HG02981 (cell line): ENCODE measurements at regions not wholly inside any gene's neighbourhood (a gene's known extent, or its start where the extent isn't known, plus 50 kb on each side); places are given as distances from the start of the nearest gene placed in this dataset.

Experiments
- ATAC-seq: cut with Tn5 transposase; IDR thresholded peaks from one replicate; pipeline ENCODE4 v1.9.1; 2021; ENCODE audit warnings: mild to moderate bottlenecking, moderate library complexity; ENCODE audit not compliant: unreplicated experiment

DNA sequence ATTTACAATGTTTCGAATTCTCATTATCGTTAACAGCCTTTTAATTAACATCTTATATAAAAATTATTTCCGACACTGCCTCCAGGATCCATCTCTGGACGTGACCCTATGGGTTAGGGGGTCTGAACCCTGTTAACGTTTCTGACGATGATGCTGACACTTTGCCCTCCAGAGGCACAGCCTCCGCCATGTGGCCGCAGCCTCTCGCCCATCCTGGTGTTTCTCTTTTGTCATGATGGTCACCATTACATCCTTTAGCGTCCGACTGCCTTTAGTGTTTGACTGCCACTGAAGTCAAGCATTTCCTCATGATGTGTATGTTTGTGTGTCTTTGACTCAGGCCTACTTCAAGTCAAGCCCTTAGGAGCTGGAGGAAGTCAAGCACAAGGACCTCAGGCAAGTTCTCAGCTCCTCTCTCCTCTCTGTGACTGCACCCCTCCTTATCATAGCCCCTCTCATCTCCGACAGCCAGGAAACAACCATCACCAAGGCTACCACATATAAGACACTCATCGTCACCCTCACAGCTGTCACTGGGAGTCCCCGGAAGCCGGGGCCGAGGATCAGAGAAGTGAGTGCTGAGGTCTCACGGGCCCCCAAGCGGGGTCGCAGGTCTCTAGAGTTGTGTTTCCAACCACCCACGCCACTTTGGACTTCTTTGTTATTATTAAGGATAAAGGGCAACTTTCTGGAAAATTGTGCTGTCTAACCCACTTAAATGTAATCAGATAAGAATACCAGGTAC lies 96.1 kb upstream of the PPP2R2D start:
- no peak for ATAC-seq

- ATAC-seq = no peak
Measured at GRCh38 chr10:131805696-131806095, 95.1 kb upstream of the PPP2R2D start.

DNA sequence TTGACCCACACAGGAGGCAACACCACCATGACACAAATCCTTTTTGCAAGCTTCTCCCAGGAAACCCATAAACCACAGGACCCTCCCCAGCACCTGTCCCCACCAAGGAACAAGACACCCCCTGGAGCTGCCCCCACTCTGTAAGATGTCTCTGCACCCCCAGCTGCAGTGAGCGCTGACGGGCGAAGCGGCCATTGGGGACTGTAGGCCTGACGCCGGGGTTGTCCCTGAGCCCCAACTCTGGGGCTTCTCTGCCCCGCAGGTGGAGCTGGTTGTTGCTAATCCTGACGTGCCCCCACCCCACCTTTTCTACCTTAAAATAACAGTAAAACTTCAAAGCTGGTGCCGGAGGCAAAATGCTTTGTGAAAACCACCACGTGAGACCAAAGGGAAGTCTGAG lies 94.7 kb upstream of the PPP2R2D start:
- ATAC-seq = no peak

DNA sequence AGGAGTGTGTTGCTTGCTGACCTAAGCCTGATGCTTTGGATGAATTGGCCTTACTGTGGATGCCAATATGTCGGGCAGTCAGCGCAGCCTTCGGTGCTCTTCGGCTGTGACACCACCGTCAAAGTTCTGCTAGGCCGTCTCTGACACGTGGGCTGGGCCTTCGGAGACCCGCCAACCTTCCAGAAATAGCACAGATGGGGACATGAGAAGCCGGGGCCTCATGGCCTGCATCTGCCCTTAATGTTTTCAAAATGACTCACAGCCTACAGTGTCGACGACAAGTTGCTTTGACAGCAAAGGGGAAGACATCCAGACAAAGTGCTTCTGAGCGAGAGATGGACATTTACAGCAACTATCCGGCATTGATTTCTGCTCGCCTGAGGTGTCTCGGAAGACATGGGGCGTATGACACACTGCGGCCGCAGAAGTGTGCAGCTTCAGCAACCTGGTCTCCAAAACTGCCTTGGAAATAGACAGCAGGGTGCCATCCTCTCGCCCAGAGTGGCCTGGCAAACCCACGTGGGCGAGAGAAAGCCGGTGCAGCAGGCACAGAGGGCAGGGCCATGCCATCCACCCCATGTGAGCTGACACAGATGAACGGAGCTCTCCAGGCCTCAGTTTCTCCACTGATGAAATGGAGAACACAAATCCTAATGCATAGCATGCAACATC lies 94.0 kb upstream of the PPP2R2D start:
- ATAC-seq = no peak

DNA sequence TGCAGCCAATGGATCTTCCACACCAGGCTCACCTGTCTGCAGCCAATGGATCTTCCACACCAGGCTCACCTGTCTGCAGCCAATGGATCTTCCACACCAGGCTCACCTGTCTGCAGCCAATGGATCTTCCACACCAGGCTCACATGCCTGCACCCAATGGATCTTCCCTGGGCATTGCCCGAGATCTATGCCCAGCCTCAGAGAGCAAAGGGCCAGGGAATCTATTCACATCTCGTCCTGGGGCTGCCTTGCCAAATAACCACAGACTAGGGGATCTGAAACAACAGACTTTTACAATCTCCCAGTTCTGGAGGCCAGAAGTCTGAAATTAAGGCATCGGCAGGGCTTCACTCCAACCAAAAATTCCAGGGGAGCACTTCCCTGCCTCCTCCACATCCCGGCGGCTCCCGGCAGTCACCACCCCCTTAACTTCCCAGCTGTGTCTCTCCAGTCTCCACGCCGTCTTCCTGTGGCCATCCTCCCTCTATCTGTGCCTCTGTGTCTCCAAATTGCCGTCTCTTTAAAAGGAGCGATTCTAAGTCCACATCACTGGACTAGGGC lies 92.4 kb upstream of the PPP2R2D start:
- ATAC-seq = no peak

DNA sequence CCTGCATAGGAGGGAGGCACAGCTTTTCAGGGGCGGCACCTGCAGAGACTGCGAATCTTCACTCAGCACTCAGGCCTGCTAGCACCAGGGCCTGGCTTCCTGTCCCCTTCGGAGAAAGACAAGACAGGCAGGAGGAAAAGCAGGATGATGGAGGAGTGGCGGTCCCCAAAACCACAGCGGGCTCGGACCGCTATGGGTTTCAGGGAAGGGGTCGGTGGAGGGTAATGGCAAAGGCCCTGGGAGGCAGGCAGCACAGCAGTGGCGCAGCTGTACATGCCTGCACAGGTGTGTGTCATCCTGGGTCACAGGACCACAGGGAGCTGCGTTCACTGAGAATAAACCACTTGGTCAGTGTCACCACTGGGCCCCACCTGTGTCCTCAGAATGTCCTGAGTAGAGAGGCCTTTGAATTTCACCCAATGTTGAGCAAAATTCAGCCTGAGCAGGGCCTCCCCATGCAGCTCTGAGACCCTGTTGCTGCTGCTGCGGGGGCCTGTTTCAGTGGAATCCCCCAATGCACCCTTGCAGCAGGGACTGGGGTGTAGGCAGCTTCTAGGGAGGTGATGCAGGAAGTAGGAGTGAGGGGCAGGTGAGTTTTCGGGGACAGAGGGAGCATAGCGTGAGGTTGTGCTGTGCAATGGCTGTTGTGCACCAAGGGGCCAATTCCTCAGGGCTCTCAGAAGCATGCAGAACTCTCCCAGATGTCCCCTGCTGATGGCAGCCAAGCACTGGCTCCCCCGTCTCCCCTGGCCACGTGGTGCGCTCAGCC lies 90.6 kb upstream of the PPP2R2D start:
- ATAC-seq = no peak

GRCh38 chr10:131810805-131811629 lies 89.8 kb upstream of the PPP2R2D start:
- ATAC-seq = no peak

DNA sequence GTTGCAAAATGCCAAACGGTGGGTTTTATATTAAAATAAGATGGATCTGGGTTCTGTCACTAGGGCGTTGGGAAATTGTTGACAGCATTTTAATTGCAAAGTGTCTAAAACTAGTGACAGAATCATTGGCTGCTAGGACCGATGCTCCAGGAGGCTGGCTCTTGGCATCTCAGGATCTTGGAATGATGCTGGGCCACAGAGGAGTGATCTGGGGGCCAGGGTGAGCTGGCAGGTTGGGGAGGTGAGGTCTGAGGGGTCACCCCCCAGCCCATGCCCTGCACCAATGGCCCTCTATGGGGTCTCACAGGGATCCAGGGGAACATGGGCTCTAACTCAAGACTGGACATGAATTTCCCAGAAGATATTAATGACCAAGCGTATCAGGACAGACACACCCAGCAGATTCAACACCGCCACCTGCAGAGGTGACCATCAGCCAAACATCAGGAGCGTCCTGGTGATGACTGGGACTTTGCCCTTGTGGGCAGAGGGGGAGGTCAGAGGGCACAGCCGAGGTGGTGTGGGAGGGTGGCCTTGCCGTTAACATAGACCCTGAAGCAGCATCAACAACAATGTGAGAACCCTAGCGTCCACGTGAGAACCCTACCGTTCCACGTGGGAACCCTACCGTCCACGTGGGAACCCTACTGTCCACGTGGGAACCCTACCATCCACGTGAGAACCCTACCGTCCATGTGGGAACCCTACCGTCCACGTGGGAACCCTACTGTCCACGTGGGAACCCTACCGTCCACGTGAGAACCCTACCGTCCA lies 89.0 kb upstream of the PPP2R2D start:
- ATAC-seq = no peak

DNA sequence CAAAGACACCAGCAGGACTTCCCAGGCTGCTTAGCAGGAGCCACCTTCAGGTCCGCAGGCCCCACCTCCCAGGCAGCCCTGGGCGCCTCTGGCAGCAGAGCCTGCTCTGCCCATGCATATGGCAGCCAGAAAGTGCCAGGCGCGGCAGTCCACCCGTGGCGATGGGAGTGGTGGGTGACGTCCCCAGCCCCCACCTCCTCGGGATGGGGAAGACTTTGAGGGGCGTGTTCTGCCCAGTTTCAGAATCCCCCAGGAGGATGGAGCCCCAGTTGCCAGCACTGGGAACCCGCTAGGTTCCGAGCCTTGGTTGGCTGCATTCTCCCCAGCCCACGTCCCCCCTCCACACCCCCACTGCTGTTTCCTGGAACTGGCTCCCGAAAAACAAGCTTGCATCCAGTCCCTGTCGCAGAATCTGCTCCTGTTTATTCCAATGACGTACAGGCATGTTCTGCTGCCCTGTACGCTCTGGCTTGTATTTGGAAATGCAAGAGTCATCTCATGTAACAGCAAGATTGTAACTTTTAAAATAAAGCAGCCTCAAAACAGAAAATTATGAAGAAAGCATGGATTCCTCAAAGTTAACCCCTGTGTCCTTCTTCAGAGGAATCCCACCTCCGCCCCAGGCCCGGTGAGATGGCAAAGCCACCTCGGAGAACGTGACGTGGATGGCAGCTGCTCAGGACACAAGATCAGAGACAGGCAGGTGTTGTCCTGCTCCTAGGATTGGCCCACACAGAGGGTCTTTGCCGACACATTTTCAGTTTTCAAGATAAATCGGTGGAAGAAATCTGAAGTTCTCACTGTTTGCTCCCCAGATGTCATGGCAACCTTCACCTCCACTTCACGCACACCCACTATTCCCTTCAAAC lies 87.8 kb upstream of the PPP2R2D start:
- ATAC-seq = no peak

DNA sequence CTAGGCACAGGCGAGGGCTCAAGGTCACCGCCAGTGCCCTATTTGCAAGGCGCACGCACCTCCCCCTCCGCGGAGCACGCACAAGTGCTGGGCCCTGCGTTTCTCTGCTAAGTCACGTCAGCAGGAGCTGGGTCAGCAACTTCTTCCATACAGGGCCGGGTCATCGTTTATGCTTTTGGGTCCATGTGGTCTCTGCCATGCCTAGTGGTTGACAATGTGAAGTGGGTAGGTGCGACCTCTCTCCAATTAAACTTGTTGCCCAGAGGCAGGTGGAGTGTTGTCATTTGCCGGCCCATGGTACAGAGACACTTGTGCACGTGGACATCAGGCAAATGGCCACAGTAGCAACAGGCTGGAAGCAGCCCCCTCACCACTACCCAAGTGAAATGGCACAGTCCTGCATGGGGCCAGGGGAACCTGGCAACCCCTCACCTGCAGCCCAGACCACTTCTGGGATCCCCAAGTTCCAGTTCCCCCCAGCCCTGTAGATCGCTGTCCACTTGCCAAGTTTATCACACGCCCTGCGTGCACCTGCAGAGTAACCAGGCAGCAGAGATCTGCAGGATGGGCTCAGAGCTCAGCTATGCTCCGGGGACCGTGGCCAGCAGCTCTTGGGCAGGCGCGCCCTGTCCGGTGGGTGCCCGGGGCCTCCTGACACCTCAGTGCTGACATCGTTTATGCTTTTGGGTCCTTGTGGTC lies 86.1 kb upstream of the PPP2R2D start:
- no peak for ATAC-seq

DNA sequence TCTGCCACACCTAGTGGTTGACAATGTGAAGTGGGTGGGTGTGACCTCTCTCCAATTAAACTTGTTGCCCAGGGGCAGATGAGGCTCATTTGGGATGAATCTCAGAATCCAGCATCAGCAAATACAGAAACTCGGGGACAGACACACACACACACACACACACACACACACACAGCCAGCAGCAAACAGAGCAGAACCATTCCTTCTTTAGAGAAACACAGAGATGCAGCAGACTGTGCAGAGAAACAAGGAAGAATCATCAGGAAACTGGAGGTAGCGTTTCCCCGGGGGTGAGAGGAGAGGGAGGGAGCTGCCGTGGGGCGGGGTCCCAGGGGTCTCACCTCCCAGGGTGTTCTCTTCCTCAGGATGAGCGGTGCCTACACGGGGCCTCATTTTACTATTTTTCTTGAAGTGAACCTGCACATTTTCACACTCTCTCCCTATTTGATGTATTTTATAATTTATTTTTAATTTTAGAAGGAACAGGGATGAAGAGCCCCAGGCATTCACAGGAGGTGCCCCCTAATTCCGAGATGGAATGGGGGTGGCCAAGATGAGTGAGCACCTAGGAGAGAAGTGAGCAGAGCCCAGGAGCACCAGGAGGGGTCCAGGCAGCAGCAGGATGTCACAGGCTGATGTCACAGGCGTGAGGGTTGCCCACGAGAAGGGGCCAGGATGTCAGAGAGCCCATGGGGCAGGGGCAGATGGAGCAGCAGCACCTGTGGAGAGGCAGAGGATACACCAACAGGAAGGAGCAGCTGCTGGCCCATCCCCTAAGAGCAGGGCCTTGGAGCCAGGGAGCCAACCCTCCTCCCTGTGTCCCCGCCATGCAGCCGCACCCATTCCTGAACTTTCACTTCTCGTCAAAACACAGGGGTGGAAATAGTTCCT lies 85.3 kb upstream of the PPP2R2D start:
- no peak for ATAC-seq

DNA sequence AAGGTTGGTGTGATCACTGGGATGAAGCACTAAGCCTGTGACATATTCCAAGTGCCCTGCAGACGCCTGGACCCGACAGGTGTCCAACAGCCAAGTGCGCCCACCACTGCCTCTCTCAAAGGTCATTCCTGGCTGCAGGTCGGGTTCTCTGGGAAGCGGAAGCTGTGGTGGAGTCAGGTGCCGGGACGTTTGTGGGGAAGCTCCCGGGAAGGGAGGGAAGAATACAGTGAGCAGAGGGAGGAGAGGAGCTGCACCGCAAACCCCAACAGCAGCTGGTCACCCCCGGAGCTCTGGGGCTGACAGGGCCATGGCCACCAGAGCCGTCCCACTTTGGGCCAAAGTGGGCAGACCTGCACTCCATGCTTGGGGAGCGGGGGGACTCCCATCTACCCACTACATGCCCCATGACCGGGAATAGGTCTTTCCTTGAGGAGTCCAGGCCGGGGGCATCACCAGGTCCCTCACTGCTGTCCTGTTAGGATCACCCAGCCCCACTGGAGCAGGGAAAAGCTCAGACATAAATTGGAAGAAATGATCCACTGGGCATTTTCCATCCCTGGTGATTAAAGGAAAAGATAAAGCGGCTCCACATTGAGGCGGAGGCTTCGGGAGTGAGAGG lies 84.5 kb upstream of the PPP2R2D start:
- ATAC-seq = no peak

GRCh38 chr10:131816941-131817700 lies 83.7 kb upstream of the PPP2R2D start:
- ATAC-seq = no peak

- ATAC-seq = no peak
Measured at GRCh38 chr10:131817866-131818509, 82.8 kb upstream of the PPP2R2D start.

DNA sequence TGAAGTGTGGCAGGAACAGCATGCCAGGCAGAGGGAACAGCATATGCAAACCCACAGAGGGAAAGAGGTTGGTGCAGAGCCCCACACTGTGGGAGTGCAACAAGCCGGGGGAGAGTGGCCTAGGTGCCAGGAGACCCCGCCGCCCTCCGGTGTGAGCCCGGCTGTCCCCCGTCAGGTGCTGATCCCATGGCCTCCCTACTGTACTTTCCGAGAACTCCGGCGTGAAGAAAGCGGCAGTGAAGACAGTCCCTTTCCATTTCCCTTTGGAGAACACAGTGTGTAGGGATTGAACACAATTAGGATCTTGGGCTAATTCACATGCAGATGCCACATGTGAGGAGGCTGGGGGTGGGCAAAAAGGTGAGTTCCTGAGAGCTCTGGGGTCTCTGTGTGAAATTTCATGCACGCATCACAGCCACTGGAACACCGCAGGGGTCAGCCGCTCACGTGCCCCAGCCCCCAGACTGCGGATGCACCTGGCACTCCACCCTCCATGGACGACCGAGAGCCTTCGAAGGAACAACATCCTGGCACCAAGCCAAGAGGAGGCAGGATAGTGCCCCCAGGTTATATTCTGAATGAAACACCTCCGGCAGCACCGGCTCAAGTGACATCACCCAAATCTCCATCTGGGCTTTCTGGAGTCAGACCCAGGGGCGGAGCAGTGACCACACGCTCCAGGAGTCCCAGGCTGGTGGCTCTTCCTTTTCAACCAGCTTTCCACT lies 82.1 kb upstream of the PPP2R2D start:
- no peak for ATAC-seq
